MCF 10A (cell line): ENCODE measurements at regions not wholly inside any gene's neighbourhood (a gene's known extent, or its start where the extent isn't known, plus 50 kb on each side); places are given as distances from the start of the nearest gene placed in this dataset.
"Not testable (repeated sequence)": the region's sequence is repeated elsewhere in the genome, so short reads cannot be mapped to it uniquely, and the experiment has no call there.

Source experiments
- BruUV-seq: library from RNA; stranded (reverse); fragments of 400-500 nt; replicated peaks from 2 replicates; lab custom pipeline; 2021; lab: Mats Ljungman, UMichigan
- CTCF ChIA-PET: fragments of 300-600 bp; sonication (Branson Sonifier 250); formaldehyde crosslinking; extraction: SDS; loops from one replicate; lab custom pipeline; 2021; ENCODE audit warnings: antibody characterized with exemption, inconsistent platforms; lab: Yijun Ruan, JAX
- POLR2A ChIA-PET: fragments of 300-600, 350-650 bp; sonication (Branson Sonifier 250); formaldehyde crosslinking; extraction: SDS; loops from one replicate; lab custom pipeline; 2020; ENCODE audit warnings: antibody characterized with exemption, inconsistent platforms; lab: Yijun Ruan, JAX
- DNase-seq: peaks from one replicate; pipeline ENCODE4 v3.0.0-alpha.2; 2018; ENCODE audit not compliant: unreplicated experiment
- H3K27ac Mint-ChIP-seq: one replicate; pipeline ENCODE4 v1.8.0; 2022; ENCODE audit warnings: mild to moderate bottlenecking, low read depth, mixed read lengths; ENCODE audit not compliant: unreplicated experiment
- H3K27me3 Mint-ChIP-seq: one replicate; pipeline ENCODE4 v1.8.0; 2022; ENCODE audit warnings: mixed read lengths; ENCODE audit not compliant: insufficient read depth, unreplicated experiment
- H3K36me3 Mint-ChIP-seq: one replicate; pipeline ENCODE4 v1.8.0; 2022; ENCODE audit warnings: mild to moderate bottlenecking, moderate library complexity, mixed read lengths; ENCODE audit not compliant: insufficient read depth, unreplicated experiment
- H3K4me1 Mint-ChIP-seq: one replicate; pipeline ENCODE4 v1.8.0; 2022; ENCODE audit warnings: mixed read lengths; ENCODE audit not compliant: insufficient read depth, unreplicated experiment
- H3K4me3 Mint-ChIP-seq: one replicate; pipeline ENCODE4 v1.8.0; 2022; ENCODE audit warnings: mild to moderate bottlenecking, moderate library complexity, mixed read lengths; ENCODE audit not compliant: unreplicated experiment
- H3K9me3 Mint-ChIP-seq: one replicate; pipeline ENCODE4 v1.8.0; 2022; ENCODE audit warnings: mixed read lengths; ENCODE audit not compliant: unreplicated experiment
- intact Hi-C: fragments of 100-400 bp; cut with micrococcal nuclease; formaldehyde crosslinking; loops from 2 replicates; pipeline ENCODE4 v1.14.1; 2022
- TF ChIP-seq, protein P1 (sequence below): fragments of 200-600 bp; IDR thresholded peaks from one replicate; pipeline ENCODE4 v1.8.0; 2022; ENCODE audit warnings: antibody characterized with exemption, mild to moderate bottlenecking; ENCODE audit not compliant: unreplicated experiment

DNA sequence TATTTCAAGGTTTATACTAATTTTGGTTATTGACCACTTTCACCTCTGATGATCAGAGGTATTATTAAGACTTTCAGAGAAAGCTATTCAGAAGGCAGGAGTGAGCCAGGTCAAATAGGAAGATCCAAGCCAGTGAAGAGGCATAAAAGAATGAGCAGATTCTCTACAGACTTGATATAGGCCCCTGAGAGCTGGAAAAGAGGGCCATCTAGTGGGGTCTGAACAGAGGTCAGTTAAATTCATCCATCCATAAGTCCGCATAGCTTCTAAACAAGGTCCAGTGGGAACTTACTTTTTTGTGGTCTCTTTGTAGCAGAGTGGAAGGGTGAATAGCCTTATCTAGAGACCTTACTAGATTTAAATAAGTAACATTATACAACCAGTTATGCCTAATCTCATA lies 126.6 kb upstream of the UFM1 start:
- no peaks in the 10 kb centered on the region for H3K9me3 Mint-ChIP-seq
- H3K4me1 Mint-ChIP-seq, result no peaks in the 10 kb centered on the region
- DNase-seq, result peak; percentile 32
- H3K36me3 Mint-ChIP-seq, result peaks cover 6% of the 10 kb centered on the region
- intact Hi-C loops, result loop anchor here (1.0 to 2.0 kb wide), 2 partner anchors 352 to 454 kb away; no protein-coding TSS in a partner anchor
- ChIA-PET POLR2A (no interaction called here), CTCF (interaction anchor here (0.6 kb wide), 1 partner anchor 17 kb away, joined by 3 read pairs; no protein-coding TSS in a partner anchor)
- H3K27me3 Mint-ChIP-seq, result no peaks in the 10 kb centered on the region
- TF ChIP-seq, protein P1, sequence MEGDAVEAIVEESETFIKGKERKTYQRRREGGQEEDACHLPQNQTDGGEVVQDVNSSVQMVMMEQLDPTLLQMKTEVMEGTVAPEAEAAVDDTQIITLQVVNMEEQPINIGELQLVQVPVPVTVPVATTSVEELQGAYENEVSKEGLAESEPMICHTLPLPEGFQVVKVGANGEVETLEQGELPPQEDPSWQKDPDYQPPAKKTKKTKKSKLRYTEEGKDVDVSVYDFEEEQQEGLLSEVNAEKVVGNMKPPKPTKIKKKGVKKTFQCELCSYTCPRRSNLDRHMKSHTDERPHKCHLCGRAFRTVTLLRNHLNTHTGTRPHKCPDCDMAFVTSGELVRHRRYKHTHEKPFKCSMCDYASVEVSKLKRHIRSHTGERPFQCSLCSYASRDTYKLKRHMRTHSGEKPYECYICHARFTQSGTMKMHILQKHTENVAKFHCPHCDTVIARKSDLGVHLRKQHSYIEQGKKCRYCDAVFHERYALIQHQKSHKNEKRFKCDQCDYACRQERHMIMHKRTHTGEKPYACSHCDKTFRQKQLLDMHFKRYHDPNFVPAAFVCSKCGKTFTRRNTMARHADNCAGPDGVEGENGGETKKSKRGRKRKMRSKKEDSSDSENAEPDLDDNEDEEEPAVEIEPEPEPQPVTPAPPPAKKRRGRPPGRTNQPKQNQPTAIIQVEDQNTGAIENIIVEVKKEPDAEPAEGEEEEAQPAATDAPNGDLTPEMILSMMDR, result no peak
- H3K27ac Mint-ChIP-seq, result no peak overlapping the region
- no TSS peak for BruUV-seq
- H3K4me3 Mint-ChIP-seq, result no peak overlapping the region

DNA sequence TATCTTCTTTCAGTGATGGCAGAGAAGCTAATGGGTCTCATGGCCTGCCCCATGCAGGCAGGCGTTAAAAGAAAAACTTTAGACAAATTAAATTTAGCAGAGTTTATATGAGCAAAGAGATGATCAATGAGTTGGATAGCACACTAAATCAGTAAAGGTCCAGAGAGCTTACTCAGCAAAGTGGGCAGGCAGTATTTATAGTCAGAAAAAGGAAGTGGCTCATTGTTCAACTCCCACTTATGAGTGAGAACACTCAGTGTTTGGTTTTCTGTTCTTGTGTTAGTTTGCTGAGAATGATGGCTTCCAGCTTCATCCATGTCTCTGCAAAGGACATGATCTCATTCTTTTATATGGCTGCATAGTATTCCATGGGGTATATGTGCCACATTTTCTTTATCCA lies 128.5 kb upstream of the UFM1 start:
- H3K4me3 Mint-ChIP-seq, H3K27me3 Mint-ChIP-seq, DNase-seq, POLR2A ChIA-PET, H3K27ac Mint-ChIP-seq, BruUV-seq, H3K36me3 Mint-ChIP-seq, H3K4me1 Mint-ChIP-seq, intact Hi-C loops, H3K9me3 Mint-ChIP-seq: not testable (repeated sequence)
- CTCF ChIA-PET, result interaction anchor here (0.6 to 0.7 kb wide), 3 partner anchors 43 to 582 kb away, joined by 3 read pairs; no protein-coding TSS in a partner anchor

DNA sequence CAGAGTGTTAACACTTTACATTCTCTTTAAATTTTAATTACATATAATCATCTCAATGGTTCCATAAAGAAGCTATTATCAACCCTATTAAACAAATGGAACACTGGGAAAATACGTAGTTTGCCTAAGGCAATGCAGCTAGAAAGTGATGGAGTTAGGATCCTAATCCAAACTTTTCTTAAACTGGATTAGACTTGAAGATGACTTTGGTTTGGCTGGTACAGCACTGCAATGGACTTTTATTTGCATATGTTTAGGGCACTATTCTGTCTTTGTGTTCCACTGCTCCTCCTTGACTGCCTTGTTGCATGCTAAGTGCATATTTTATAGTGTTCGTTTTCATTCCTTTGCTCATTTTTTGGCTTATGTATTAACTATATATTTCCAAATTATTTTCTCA lies 133.5 kb upstream of the UFM1 start:
- intact Hi-C loops, result no loop called here
- TF ChIP-seq, protein P1, result no peak
- H3K27me3 Mint-ChIP-seq, result no peaks in the 10 kb centered on the region
- CTCF ChIA-PET, result no interaction called here
- no peaks in the 10 kb centered on the region for H3K9me3 Mint-ChIP-seq
- H3K4me1 Mint-ChIP-seq, result no peaks in the 10 kb centered on the region
- no TSS peak for BruUV-seq
- POLR2A ChIA-PET, result no interaction called here
- H3K27ac Mint-ChIP-seq, result no peak overlapping the region
- H3K36me3 Mint-ChIP-seq, result no peaks in the 10 kb centered on the region
- DNase-seq, result no peak
- no peak overlapping the region for H3K4me3 Mint-ChIP-seq

DNA sequence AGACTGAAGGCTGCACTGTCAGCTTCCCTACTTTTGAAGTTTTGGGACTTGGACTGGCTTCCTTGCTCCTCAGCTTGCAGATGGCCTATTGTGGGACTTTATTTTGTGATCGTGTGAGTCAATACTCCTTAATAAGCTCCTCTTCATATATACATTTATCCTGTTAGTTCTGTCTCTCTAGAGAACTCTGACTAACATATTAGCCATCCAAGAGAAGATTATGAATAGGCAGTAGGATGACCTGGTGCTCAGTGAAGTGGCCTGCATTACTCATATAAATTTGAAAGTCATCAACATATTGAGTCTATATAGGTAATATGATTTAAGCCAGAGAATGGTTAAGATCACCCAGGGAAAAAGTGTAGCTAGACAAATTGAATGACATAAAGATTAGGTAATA lies 136.3 kb upstream of the UFM1 start:
- BruUV-seq, result no TSS peak
- ChIA-PET POLR2A (no interaction called here), CTCF (no interaction called here)
- H3K36me3 Mint-ChIP-seq, result no peaks in the 10 kb centered on the region
- no peak overlapping the region for H3K4me3 Mint-ChIP-seq
- no peaks in the 10 kb centered on the region for H3K9me3 Mint-ChIP-seq
- no peaks in the 10 kb centered on the region for H3K4me1 Mint-ChIP-seq
- intact Hi-C loops, result no loop called here
- DNase-seq, result no peak
- H3K27me3 Mint-ChIP-seq, result no peaks in the 10 kb centered on the region
- TF ChIP-seq, protein P1, result no peak
- H3K27ac Mint-ChIP-seq, result no peak overlapping the region
